OCI-LY3 (cell line): ENCODE measurements at regions not wholly inside any gene's neighbourhood (a gene's known extent, or its start where the extent isn't known, plus 50 kb on each side); places are given as distances from the start of the nearest gene placed in this dataset.

Experiments
- H2AFZ ChIP-seq: fragments of 200-600, 300-600 bp; shearing (Covaris generic); 2 replicates; pipeline ENCODE4 v1.6.0; 2014; ENCODE audit warnings: antibody characterized with exemption, low read depth, low read length
- H3K27ac ChIP-seq: fragments of 200-600, 300-600 bp; sonication (generic); 2 replicates; pipeline ENCODE4 v1.5.1; 2014; ENCODE audit warnings: mild to moderate bottlenecking, low read length, moderate library complexity, mixed read lengths
- H3K27me3 ChIP-seq: fragments of 200-600, 300-600 bp; sonication (generic); 2 replicates; pipeline ENCODE4 v1.6.1; 2014; ENCODE audit warnings: low read depth, low read length, mixed read lengths
- H3K36me3 ChIP-seq: fragments of 200-600, 300-600 bp; sonication (generic); replicated peaks from 2 replicates; pipeline ENCODE3; 2014; ENCODE audit warnings: low read depth, low read length, mixed read lengths
- H3K4me1 ChIP-seq: fragments of 300-600, 200-600 bp; sonication (generic); 2 replicates; pipeline ENCODE4 v1.6.1; 2014; ENCODE audit warnings: low read length, mixed read lengths
- H3K4me2 ChIP-seq: fragments of 200-600, 300-600 bp; sonication (generic); 2 replicates; pipeline ENCODE4 v1.6.1; 2014; ENCODE audit warnings: low read length, mixed read lengths
- H3K4me3 ChIP-seq: fragments of 300-600, 200-600 bp; sonication (generic); 2 replicates; pipeline ENCODE4 v1.5.1; 2014; ENCODE audit warnings: antibody characterized with exemption, mild to moderate bottlenecking, low read length, moderate library complexity
- H3K79me2 ChIP-seq: fragments of 300-600, 200-600 bp; shearing (Covaris generic); 2 replicates; pipeline ENCODE4 v1.6.1; 2014; ENCODE audit warnings: mild to moderate bottlenecking, low read length, mixed read lengths
- H3K9ac ChIP-seq: fragments of 300-600, 200-600 bp; shearing (Covaris generic); 2 replicates; pipeline ENCODE4 v1.6.0; 2014; ENCODE audit warnings: mild to moderate bottlenecking, low read length, moderate library complexity
- H3K9me3 ChIP-seq: fragments of 200-600, 300-600 bp; shearing (Covaris generic); 2 replicates; pipeline ENCODE4 v1.6.1; 2014; ENCODE audit warnings: low read length, mixed read lengths; ENCODE audit not compliant: insufficient read depth
- H4K20me1 ChIP-seq: fragments of 200-600, 300-600 bp; sonication (generic); 2 replicates; pipeline ENCODE4 v1.6.1; 2016; ENCODE audit warnings: low read length, mixed read lengths; ENCODE audit not compliant: insufficient read depth
- EZH2phosphoT487 ChIP-seq: fragments of 200-600 bp; shearing (Covaris generic); IDR thresholded peaks from 2 replicates; pipeline ENCODE4 v1.6.1; 2018; ENCODE audit warnings: antibody characterized with exemption, mixed run types, low read depth
- TF ChIP-seq, protein P1 (sequence below): fragments of 200-600, 300-600 bp; sonication (generic); IDR thresholded peaks from 2 replicates; pipeline ENCODE4 v1.5.1; 2014; ENCODE audit warnings: antibody characterized with exemption, low read length, low read depth

- Histone ChIP-seq H3K27me3 (no peaks in the 10 kb centered on the region), H3K9ac (no peak overlapping the region), H3K4me3 (no peak overlapping the region), H2AFZ (no peak overlapping the region), H3K9me3 (no peaks in the 10 kb centered on the region), H3K4me1 (no peaks in the 10 kb centered on the region), H3K4me2 (no peak overlapping the region), H3K79me2 (no peaks in the 10 kb centered on the region), H3K27ac (no peak overlapping the region), H4K20me1 (no peaks in the 10 kb centered on the region), H3K36me3 (no peaks in the 10 kb centered on the region)
- no peak for TF ChIP-seq EZH2phosphoT487
- TF ChIP-seq, protein P1, sequence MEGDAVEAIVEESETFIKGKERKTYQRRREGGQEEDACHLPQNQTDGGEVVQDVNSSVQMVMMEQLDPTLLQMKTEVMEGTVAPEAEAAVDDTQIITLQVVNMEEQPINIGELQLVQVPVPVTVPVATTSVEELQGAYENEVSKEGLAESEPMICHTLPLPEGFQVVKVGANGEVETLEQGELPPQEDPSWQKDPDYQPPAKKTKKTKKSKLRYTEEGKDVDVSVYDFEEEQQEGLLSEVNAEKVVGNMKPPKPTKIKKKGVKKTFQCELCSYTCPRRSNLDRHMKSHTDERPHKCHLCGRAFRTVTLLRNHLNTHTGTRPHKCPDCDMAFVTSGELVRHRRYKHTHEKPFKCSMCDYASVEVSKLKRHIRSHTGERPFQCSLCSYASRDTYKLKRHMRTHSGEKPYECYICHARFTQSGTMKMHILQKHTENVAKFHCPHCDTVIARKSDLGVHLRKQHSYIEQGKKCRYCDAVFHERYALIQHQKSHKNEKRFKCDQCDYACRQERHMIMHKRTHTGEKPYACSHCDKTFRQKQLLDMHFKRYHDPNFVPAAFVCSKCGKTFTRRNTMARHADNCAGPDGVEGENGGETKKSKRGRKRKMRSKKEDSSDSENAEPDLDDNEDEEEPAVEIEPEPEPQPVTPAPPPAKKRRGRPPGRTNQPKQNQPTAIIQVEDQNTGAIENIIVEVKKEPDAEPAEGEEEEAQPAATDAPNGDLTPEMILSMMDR: no peak
These were observed 160.3 kb downstream of the PTPRU start for GRCh38 chr1:29396438-29397255.

- Histone ChIP-seq H3K27ac (no peak overlapping the region), H2AFZ (no peak overlapping the region), H3K36me3 (no peaks in the 10 kb centered on the region), H4K20me1 (no peaks in the 10 kb centered on the region), H3K79me2 (no peaks in the 10 kb centered on the region), H3K9ac (no peak overlapping the region), H3K27me3 (no peaks in the 10 kb centered on the region), H3K4me3 (no peak overlapping the region), H3K9me3 (no peaks in the 10 kb centered on the region), H3K4me2 (no peak overlapping the region), H3K4me1 (no peaks in the 10 kb centered on the region)
- TF ChIP-seq EZH2phosphoT487: no peak
- TF ChIP-seq, protein P1: no peak
These were observed 159.6 kb downstream of the PTPRU start for GRCh38 chr1:29395736-29396437.

- Histone ChIP-seq H4K20me1 (no peaks in the 10 kb centered on the region), H3K9ac (no peak overlapping the region), H3K79me2 (no peaks in the 10 kb centered on the region), H3K27ac (no peak overlapping the region), H3K9me3 (no peaks in the 10 kb centered on the region), H2AFZ (no peak overlapping the region), H3K27me3 (no peaks in the 10 kb centered on the region), H3K4me1 (no peaks in the 10 kb centered on the region), H3K36me3 (no peaks in the 10 kb centered on the region), H3K4me2 (no peak overlapping the region), H3K4me3 (no peak overlapping the region)
- no peak for TF ChIP-seq EZH2phosphoT487
- TF ChIP-seq, protein P1: no peak
These were observed 158.4 kb downstream of the PTPRU start for GRCh38 chr1:29394521-29395225.

DNA sequence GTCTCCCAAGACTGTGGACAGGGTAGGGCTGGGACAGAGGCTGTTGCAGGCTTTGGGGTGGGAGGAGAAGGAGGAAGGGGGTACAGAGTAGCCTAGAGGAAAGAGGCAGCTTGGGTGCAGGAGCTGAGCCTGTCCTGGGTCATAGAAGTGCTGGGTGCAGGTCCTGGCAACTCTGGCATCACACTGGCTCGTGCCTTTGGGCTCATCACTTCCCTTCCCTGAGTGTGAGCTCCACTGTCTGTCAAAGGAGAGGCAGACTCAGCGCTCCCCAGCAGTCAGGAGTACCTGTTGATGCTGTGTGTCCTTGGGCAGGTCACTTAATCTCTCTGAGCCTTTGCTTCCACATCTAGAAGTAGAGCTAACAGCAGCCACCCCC, 157.1 kb downstream of the PTPRU start:
- H3K9me3 ChIP-seq: no peaks in the 10 kb centered on the region
- no peak overlapping the region for H3K9ac ChIP-seq
- H2AFZ ChIP-seq: no peak overlapping the region
- H4K20me1 ChIP-seq: no peaks in the 10 kb centered on the region
- no peak overlapping the region for H3K4me3 ChIP-seq
- H3K4me1 ChIP-seq: no peaks in the 10 kb centered on the region
- no peak overlapping the region for H3K27ac ChIP-seq
- no peaks in the 10 kb centered on the region for H3K79me2 ChIP-seq
- H3K36me3 ChIP-seq: no peaks in the 10 kb centered on the region
- no peaks in the 10 kb centered on the region for H3K27me3 ChIP-seq
- TF ChIP-seq, protein P1: no peak
- no peak for TF ChIP-seq EZH2phosphoT487
- no peak overlapping the region for H3K4me2 ChIP-seq
